Endothelial cell of umbilical vein (primary cell): ENCODE measurements at regions not wholly inside any gene's neighbourhood (a gene's known extent, or its start where the extent isn't known, plus 50 kb on each side); places are given as distances from the start of the nearest gene placed in this dataset.
A peak's percentile ranks its signal among the peaks of the same experiment; 100 is the strongest.
"Not testable (repeated sequence)": the region's sequence is repeated elsewhere in the genome, so short reads cannot be mapped to it uniquely, and the experiment has no call there.

Experiments used
- BruUV-seq: library from RNA; stranded (reverse); fragments of 400-500 nt; replicated peaks from 2 replicates; lab custom pipeline; 2021; lab: Mats Ljungman, UMichigan
- CTCF ChIA-PET: fragments of 300-600, 350-600 bp; sonication (Branson Sonifier 250); formaldehyde crosslinking; loops from one replicate; lab custom pipeline; 2021; ENCODE audit warnings: antibody characterized with exemption, inconsistent platforms; lab: Charles Lee
- POLR2A ChIA-PET: fragments of 300-600, 350-600 bp; sonication (Branson Sonifier 250); formaldehyde crosslinking; loops from one replicate; lab custom pipeline; 2021; ENCODE audit warnings: antibody characterized with exemption, inconsistent platforms; lab: Charles Lee
- DNase-seq: peaks from one replicate; pipeline ENCODE4 v3.0.0-alpha.2; 2011; ENCODE audit warnings: low read depth, low spot score
- FAIRE-seq: peaks from 2 replicates; lab custom pipeline; 2011; peaks lifted over from hg19 to GRCh38; lab: Jason Lieb, UNC
- H2AFZ ChIP-seq: 2 replicates; pipeline ENCODE4 v1.6.0; 2012; ENCODE audit warnings: low read depth, low read length, control low read depth, inconsistent platforms
- H3K27ac ChIP-seq: 2 replicates; pipeline ENCODE4 v1.5.1; 2011; ENCODE audit warnings: low read depth, mild to moderate bottlenecking, control low read depth, low read length, moderate library complexity; ENCODE audit not compliant: insufficient read depth
- H3K27me3 ChIP-seq, 2 experiments: 2 replicates each; pipeline versions ENCODE4 v1.6.0 to v1.6.1; 2011; ENCODE audit warnings: low read length in 2 of 2, mixed read lengths in 1 of 2; ENCODE audit not compliant: control insufficient read depth in 2 of 2, insufficient read depth in 2 of 2
- H3K36me3 ChIP-seq, 2 experiments: 2 replicates in 1 of 2; 3 replicates in 1 of 2; pipeline ENCODE4 v1.5.1; 2011; ENCODE audit warnings: low read length in 2 of 2, mild to moderate bottlenecking in 1 of 2, moderate library complexity in 1 of 2; ENCODE audit not compliant: control insufficient read depth in 2 of 2, insufficient read depth in 2 of 2; ENCODE audit errors: extremely low read depth in 1 of 2
- H3K4me1 ChIP-seq: 3 replicates; pipeline ENCODE4 v1.5.1; 2011; ENCODE audit warnings: mild to moderate bottlenecking, low read length; ENCODE audit not compliant: control insufficient read depth, insufficient read depth; ENCODE audit errors: extremely low read depth
- H3K4me2 ChIP-seq: 2 replicates; pipeline ENCODE4 v1.6.1; 2011; ENCODE audit warnings: low read length, control low read depth, mixed read lengths; ENCODE audit not compliant: insufficient read depth
- H3K4me3 ChIP-seq, 3 experiments: fragments of 200-600 bp in 1 of 3; sonication (generic), shearing (Covaris generic) in 1 of 3; replicated peaks in 1 of 3; 2 replicates each; pipeline ENCODE4 v1.5.1; 2011 to 2016; ENCODE audit warnings: control low read depth in 3 of 3, low read length in 3 of 3, mild to moderate bottlenecking in 2 of 3, inconsistent platforms in 1 of 3, low read depth in 1 of 3, moderate library complexity in 1 of 3; ENCODE audit not compliant: insufficient read depth in 1 of 3
- H3K79me2 ChIP-seq: 2 replicates; pipeline ENCODE4 v1.6.0; 2012; ENCODE audit warnings: low read length, inconsistent platforms; ENCODE audit not compliant: control insufficient read depth, insufficient read depth
- H3K9ac ChIP-seq: replicated peaks from 2 replicates; pipeline ENCODE3; 2011; ENCODE audit warnings: low read length, control low read depth; ENCODE audit not compliant: insufficient read depth; ENCODE audit errors: extremely low read depth
- H3K9me1 ChIP-seq: replicated peaks from 3 replicates; pipeline ENCODE4 v1.6.0; 2011; ENCODE audit warnings: mild to moderate bottlenecking, low read length; ENCODE audit not compliant: control insufficient read depth, insufficient read depth; ENCODE audit errors: extremely low read depth
- H3K9me3 ChIP-seq: replicated peaks from 2 replicates; pipeline ENCODE4 v1.5.1; 2012; ENCODE audit warnings: low read length, inconsistent platforms; ENCODE audit not compliant: control insufficient read depth, insufficient read depth
- H4K20me1 ChIP-seq: replicated peaks from 2 replicates; pipeline ENCODE3; 2011; ENCODE audit warnings: mild to moderate bottlenecking, low read length; ENCODE audit not compliant: control insufficient read depth, insufficient read depth; ENCODE audit errors: extremely low read depth
- FOS ChIP-seq: IDR thresholded peaks from 2 replicates; pipeline ENCODE4 v1.6.1; 2011; ENCODE audit warnings: mild to moderate bottlenecking, low read length, moderate library complexity, borderline replicate concordance; ENCODE audit not compliant: insufficient read depth
- JUN ChIP-seq: IDR thresholded peaks from 2 replicates; pipeline ENCODE4 v1.6.1; 2011; ENCODE audit warnings: borderline replicate concordance, low read depth; ENCODE audit not compliant: insufficient read length, insufficient read depth
- dilution Hi-C: fragments of 300-500 bp; cut with MboI; formaldehyde crosslinking; loops from one replicate; pipeline ENCODE4 v1.15.0; 2019; ENCODE audit warnings: low sequenced_read_pairs; ENCODE audit not compliant: extremely low pct_ligation_motif_present
- intact Hi-C: fragments of 100-400 bp; cut with micrococcal nuclease; formaldehyde crosslinking; loops from one replicate; pipeline ENCODE4 v1.10.0; 2022

DNA sequence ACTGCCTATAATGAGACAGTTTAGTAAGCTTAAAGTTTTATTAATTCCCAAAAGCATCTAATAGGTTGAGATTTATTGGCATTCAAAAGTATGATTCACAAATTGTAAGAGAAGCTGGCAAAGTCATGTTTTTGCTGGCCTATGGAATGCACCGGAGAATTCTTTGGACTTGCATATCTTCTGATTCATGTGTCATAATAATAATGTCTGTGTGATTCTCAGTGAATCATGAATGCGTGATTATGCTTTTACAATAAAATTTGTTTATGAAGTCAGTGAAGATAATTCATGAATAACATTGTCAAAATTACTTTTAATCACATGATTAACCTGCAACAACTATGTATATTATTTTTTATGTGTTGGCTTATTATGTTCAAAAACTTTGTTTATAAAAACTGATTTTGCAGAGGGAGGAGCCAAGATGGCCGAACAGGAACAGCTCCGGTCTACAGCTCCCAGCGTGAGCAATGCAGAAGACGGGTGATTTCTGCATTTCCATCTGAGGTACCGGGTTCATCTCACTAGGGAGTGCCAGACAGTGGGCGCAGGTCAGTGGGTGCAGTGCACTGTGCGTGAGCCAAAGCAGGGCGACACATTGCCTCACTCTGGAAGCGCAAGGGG is 389.2 kb downstream of the SRGAP2C start:
- not testable (repeated sequence) for FAIRE-seq
- peak; percentile 43 for DNase-seq

DNA sequence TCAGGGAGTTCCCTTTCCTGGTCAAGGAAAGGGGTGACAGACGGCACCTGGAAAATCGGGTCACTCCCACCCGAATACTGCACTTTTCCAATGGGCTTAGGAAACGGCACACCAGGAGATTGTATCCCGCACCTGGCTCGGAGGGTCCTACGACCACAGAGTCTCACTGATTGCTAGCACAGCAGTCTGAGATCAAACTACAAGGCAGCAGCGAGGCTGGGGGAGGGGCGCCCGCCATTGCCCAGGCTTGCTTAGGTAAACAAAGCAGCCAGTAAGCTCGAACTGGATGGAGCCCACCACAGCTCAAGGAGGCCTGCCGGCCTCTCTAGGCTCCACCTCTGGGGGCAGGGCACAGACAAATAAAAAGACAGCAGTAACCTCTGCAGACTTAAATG is 389.7 kb downstream of the SRGAP2C start:
- intact Hi-C loops, DNase-seq, H3K27me3 ChIP-seq, CTCF ChIA-PET, BruUV-seq, H2AFZ ChIP-seq, H4K20me1 ChIP-seq, H3K9me1 ChIP-seq, H3K9ac ChIP-seq, dilution Hi-C loops, H3K27ac ChIP-seq, POLR2A ChIA-PET, H3K4me2 ChIP-seq, H3K4me3 ChIP-seq, H3K9me3 ChIP-seq, FAIRE-seq, H3K4me1 ChIP-seq, H3K36me3 ChIP-seq, H3K79me2 ChIP-seq: not testable (repeated sequence)

More for the DNA sequence above, 389.2 kb downstream of the SRGAP2C start:
- CTCF ChIA-PET, BruUV-seq, dilution Hi-C loops, POLR2A ChIA-PET, H3K4me2 ChIP-seq, H3K4me3 ChIP-seq, H3K9ac ChIP-seq, H2AFZ ChIP-seq, H3K4me1 ChIP-seq, H3K79me2 ChIP-seq, H3K27me3 ChIP-seq, intact Hi-C loops, H3K9me3 ChIP-seq, H3K36me3 ChIP-seq, H4K20me1 ChIP-seq, H3K27ac ChIP-seq, H3K9me1 ChIP-seq: not testable (repeated sequence)
- TF ChIP-seq FOS (peak; percentile 48), JUN (peak; percentile 12)

DNA sequence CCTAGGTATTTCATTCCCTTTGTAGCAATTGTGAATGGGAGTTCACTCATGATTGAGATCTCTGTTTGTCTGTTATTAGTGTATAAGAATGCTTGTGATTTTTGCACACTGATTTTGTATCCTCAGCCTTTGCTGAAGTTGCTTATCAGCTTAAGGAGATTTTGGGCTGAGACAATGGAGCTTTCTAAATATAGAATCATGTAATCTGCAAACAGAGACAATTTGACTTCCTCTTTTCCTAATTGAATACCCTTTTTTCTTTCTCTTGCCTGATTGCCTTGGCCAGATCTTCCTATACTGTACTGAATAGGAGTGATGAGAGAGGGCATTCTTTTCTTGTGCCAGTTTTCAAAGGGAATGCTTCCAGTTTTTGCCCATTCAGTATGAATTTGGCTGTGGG is 398.1 kb downstream of the SRGAP2C start:
- H3K9me1 ChIP-seq, H3K4me2 ChIP-seq, H2AFZ ChIP-seq, H3K9ac ChIP-seq, dilution Hi-C loops, H3K4me3 ChIP-seq, H3K27me3 ChIP-seq, H3K27ac ChIP-seq, H3K79me2 ChIP-seq, DNase-seq, POLR2A ChIA-PET, CTCF ChIA-PET, H3K36me3 ChIP-seq, H4K20me1 ChIP-seq, BruUV-seq, H3K9me3 ChIP-seq, FAIRE-seq: not testable (repeated sequence)
- H3K4me1 ChIP-seq, result peaks cover 13% of the 10 kb centered on the region
- intact Hi-C loops, result loop anchor here (10.0 kb wide), 1 partner anchor 68 kb away; no protein-coding TSS in a partner anchor
